Esophagus squamous epithelium (tissue), 4 donors: ENCODE measurements at regions not wholly inside any gene's neighbourhood (a gene's known extent, or its start where the extent isn't known, plus 50 kb on each side); places are given as distances from the start of the nearest gene placed in this dataset.

Experiments used
- POLR2A ChIP-seq, 4 donors: fragments of 450-650 bp; IDR thresholded peaks; one replicate each; pipeline ENCODE4 v1.6.1; 2017; ENCODE audit warnings: antibody characterized with exemption in 4 of 4, mild to moderate bottlenecking in 4 of 4, moderate library complexity in 3 of 4
- TF ChIP-seq, protein P1 (sequence below), 6 experiments: fragments of 450-650 bp in 4 of 6; fragments of 200-600 bp in 2 of 6; sonication (generic) in 2 of 6; IDR thresholded peaks; one replicate each; pipeline ENCODE4 v1.5.1; 2016 to 2019; ENCODE audit warnings: antibody characterized with exemption in 6 of 6, mild to moderate bottlenecking in 4 of 6, moderate library complexity in 4 of 6

DNA sequence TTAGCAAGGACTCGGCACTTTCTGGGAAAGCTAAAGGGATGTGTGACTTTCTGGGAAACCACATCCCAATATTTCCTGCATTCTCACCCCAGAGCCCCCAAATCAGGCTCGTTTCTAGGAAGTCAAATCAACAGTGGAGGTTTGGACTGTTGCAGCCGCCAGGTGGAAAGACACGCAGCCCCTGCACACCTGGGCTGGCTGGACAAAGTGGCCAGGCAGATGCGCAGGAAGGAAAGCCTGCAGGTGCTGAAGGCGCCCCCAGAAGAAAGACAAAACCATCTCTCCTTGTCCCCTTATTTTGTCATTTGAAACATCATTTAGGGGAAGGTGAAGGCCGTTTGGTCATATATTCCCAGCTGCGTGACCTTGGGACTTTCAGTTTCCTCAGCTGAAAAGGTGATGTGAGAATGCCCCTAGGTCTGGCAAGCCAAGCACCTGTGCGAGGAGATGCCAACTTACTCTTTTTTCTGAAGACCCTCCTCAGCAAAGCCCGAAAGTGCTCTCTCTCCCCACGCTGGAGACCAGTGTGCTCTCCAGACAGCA lies 97.9 kb upstream of the CPEB4 start:
- TF ChIP-seq POLR2A (IDR thresholded peaks at IDR 0.05): no peak
- TF ChIP-seq, protein P1, sequence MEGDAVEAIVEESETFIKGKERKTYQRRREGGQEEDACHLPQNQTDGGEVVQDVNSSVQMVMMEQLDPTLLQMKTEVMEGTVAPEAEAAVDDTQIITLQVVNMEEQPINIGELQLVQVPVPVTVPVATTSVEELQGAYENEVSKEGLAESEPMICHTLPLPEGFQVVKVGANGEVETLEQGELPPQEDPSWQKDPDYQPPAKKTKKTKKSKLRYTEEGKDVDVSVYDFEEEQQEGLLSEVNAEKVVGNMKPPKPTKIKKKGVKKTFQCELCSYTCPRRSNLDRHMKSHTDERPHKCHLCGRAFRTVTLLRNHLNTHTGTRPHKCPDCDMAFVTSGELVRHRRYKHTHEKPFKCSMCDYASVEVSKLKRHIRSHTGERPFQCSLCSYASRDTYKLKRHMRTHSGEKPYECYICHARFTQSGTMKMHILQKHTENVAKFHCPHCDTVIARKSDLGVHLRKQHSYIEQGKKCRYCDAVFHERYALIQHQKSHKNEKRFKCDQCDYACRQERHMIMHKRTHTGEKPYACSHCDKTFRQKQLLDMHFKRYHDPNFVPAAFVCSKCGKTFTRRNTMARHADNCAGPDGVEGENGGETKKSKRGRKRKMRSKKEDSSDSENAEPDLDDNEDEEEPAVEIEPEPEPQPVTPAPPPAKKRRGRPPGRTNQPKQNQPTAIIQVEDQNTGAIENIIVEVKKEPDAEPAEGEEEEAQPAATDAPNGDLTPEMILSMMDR (IDR thresholded peaks at IDR 0.05): no peak
